CD4-positive, alpha-beta T cell treated with Interleukin-6 for 4 hours (primary cell): ENCODE measurements at regions not wholly inside any gene's neighbourhood (a gene's known extent, or its start where the extent isn't known, plus 50 kb on each side); places are given as distances from the start of the nearest gene placed in this dataset.
"Not testable (repeated sequence)": the region's sequence is repeated elsewhere in the genome, so short reads cannot be mapped to it uniquely, and the experiment has no call there.

Experiments used
- DNase-seq: peaks from one replicate; pipeline ENCODE4 v3.0.0-alpha.2; 2020; ENCODE audit warnings: mixed read lengths

DNA sequence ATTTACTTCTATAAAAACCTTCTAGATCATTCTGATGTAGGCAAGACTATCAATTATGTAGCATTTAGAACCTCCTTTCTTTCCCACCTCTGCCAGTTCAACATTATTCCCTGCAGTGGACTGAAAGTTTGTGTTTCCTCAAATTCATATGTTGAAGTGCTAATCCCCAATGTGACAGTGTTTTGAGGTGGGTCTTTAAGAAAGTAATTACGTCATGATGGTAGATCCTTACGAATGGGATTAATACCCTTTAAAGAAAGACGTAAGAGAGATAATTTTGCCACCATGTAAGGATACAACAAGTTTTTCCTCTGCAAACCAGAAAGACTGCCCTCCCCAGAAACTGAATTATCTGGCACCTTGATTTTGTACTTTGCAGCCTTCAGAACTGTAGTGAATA, 1489.7 kb upstream of the SEL1L start:
- no peak for DNase-seq

DNA sequence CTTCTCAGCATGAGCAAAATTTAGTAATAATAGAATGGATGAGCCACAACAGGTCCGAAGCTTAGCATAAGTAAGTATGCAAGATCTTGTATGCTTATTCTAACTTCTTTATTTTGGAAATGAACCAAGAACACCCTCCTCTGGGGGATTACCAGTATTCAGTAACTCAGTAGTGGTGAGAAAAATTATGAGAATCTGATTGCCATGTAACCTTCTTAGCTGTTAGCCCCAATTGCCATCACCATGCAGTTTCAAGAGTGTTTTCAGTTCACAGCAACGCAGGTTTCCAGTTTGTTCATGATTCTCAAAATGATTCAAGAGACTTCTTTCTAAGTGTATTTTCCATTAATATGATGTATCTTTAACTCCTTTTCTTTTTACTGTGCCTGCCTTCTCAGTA, 1507.6 kb upstream of the SEL1L start:
- DNase-seq = no peak

DNA sequence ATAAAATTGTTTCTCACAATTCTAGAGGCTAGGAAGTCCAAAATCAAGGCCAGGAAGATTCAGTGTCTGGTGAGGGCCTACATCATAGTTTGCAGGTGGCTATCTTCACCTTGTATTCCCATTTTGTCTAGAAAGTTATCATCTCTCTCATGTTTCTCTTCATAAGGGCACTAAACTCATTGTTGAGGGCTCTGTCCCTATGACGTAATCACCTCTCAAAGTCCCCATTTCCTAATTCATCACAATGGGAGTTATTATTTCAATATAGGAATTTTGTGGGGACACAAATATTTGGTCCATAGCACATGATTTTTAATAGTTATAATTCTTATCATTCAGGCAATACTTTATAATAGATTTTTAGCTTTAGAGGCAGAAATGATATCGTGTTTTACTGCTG, 1509.2 kb upstream of the SEL1L start:
- DNase-seq = no peak

DNA sequence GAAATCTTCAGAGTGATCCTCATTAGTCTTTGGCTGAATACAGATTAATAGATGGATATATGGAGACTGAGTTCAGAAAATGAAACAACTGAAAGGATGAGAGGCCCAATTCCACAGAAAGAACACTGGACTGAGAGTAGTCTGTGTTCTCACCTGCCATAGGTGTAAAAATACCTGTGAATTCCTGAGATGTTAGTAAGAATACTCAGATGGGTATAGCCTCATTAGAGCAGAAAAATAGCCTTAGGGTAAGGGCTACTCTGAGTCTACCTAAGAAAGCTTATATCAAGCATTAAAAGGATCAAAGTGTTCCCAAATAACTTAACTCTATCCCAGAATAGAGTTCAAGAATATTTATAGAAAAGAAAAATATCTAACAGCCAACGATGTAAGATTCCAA, 1510.3 kb upstream of the SEL1L start:
- DNase-seq = no peak

DNA sequence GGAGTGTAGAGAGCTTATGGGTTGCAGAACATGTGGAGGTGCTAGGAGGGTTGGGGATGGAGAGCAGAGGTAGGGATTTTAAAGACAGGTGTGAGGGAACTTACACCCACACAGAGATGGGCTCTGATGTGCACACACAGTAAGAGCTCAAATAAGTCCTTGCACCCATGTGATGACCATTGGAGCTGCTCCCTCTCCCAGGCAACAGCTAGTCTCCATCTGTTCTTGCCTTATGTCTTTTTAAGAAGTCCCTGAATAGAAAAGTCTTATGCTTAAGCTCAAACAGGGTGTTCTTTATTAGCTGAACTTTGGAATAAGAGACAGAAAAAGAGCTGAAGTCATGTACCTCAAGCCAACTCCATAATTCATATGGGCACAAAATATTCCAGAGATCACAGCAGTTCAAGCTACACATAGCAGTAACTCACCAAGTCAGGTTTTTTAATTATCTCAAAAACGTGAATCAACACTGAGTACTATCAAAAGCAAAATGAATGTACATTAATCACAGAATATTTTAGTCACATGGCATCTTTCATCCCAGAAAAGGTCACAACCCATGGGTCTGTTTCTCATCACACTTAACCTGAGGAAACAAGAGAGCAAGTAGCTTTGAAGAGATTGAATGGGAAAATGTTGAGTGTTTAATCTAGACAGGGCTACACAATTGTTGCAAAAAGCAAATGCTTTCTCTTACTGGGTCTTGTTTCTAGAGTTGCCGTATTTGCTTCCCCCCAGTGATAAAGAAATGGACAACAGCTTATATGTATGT, 1513.6 kb upstream of the SEL1L start:
- no peak for DNase-seq

DNA sequence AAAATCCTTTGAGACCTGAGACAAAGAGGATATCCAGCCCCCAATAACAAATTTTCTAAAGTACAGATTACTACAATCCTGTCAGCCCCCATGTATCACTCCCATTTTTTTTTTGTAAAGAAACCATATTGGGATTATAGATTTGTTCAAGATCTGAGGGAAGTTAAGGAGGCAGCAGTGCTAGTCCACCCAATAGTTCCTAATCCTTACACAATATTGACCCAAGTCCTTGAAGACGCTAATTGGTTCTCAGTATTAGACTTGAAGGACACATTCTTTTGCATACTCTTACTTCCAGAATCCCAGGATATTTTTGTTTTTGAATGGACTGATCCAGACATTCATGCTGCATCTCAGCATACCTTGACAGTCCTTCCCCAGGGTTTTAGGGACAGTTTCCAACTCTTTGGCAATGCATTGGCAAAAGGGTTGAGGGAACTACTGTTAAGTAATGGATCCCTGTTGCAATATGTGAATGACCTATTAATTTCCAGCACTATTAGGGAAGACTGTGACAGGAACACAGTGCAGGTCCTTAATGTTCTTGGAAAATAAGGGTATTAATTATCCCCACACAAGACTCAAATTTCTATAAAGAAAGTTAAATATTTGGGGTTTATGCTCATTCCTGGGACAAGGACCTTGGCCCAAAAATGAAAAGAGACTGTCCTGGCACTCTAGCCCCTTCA, 1519.5 kb upstream of the SEL1L start:
- no peak for DNase-seq

DNA sequence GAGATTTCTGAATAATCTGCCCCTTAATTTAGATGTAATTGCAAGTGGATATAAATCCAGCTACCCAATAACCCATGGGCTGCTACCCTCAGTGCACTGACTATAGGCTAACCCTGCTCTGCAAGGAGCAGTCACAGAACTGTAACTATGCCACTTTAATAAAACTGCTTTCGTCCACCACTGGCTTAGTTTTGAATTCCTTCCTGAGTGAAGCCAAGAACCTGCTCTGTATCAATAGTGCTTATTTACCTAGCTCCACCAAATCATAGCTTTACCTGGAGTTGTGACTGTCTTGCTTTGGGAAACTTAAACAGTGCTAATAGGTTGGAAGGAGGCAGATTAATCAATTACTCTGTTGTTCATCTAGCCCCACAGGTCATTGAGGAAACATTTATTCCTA, 1524.4 kb upstream of the SEL1L start:
- no peak for DNase-seq

DNA sequence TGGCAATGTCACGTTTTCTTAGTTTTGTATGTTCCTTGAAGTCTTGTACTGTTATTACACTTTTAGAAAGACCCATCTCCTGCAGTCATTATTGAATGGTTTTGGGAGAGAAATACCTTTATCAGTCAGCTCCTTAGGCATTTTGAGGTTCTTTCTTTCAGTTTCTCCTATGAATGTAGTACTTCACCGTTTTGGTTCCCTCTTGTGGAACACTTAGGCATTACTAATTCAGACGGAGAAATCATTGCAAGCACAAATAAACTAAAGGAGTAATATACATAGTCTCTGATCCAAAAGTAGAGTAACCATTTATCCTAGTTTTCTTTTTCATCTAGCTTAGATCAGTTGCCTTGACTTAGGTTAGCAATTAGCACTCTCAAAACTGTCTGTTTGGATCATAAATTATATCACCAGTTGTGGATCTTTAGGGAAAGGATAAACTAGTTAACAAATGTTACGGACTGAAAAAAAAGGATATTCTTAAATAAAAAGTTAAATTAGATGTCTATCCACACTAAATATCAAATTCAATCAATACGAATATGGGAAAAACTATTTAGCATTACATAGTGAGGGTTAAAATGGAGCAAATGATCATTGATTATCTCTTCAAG, 1538.3 kb upstream of the SEL1L start:
- DNase-seq = no peak

DNA sequence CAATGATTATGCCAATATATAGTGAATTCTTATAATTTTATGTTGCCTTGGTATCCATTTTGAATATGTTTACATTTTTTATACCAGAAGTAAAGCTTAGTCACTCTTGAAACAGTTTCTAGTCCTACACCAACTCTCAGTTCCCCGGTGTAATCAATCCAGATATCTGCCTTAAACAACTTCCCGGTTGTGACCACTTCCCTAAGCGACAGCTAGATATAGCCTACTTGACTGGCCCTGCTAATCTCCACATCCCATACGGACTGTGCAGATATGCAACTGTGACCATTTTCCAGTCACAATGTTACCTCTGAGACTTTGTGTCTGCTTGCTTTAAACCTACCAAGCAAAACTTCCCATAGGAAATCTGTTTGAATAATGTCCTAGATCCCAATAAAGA, 1551.5 kb upstream of the SEL1L start:
- no peak for DNase-seq

DNA sequence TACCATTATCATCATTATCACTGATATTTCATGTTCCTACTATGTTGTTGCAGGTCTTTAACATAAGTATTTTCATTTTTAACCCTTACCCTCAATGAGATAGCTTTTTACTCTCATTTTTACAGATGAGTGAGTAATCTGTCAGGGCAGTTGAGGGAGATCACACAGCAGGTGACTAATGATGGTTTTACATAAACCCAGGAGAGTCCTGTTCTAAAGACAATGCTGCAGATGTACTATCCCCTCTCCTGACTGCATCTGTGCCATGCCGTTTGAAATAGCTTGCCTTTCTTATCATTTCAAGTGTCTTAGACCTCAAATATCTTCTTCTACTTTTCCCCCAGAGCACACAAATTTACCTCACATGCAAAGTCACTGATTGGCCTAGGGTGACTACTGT, 1552.1 kb upstream of the SEL1L start:
- DNase-seq = no peak

DNA sequence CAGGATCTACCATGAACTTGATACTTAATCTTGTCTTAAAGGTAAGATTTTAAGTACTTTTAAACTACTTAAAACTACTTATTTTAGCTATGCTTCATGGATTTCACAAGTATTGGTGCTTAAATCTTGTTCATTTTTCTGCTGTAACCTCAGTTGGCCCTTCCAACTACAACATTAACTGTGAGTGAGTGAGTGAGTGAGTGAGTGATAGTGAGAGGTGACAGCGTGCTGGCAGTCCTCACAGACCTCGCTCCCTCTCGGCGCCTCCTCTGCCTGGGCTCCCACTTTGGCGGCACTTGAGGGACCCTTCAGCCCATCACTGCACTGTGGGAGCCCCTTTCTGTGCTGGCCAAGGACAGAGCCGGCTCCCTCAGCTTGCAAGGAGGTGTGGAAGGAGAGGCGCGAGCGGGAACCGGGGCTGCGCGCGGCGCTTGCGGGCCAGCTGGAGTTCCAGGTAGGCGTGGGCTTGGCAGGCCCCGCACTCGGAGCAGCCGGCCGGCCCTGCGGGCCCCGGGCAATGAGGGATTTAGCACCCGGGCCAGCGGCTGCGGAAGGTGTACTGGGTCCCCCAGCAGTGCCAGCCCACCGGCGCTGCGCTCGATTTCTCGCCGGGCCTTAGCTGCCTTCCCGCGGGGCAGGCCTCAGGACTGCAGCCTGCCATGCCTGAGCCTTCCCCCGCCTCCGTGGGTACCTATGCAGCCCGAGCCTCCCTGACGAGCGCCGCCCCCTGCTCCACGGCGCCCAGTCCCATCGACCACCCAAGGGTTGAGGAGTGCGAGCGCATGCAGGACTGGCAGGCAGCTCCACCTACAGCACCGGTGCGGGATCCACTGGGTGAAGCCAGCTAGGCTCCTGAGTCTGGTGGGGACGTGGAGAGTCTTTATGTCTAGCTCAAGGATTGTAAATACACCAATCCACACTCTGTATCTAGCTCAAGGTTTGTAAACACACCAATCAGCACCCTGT, 1558.6 kb upstream of the SEL1L start:
- DNase-seq = not testable (repeated sequence)

DNA sequence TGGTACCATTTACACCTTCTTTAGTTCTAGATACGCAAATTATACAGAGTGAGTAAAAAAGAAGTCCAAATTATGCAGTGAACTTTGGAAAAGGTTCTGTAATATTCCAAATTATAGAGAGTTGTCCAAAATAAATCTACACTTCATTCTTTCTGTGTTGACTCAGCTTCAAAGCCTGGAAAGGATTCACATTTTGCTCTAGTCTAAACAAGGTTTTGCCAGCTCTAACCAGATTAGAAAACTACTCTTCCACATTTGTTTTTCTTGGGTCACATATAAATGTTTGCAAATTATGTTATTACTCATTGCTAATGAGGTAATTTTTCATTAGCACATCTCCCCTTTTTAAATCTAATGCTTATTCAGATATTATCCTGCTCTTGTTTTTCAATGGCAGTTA, 1562.4 kb upstream of the SEL1L start:
- no peak for DNase-seq

DNA sequence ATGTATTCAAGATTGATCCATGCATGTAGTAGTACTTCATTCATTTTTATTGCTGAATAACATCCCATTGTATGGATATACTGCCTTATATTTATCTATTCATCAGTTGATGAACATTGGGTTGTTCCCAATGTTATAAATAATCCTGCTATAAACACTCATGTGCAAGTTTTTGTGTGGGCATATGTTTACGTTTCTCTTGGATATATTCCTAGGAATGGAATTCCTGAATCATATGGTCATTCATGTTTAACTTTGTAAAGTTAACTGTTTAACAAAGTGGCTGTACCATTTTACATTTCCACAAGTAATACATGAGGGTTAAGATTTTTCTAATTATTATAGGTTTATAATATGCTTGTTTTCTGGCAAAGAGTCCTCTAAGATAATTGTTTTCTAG, 1568.2 kb upstream of the SEL1L start:
- no peak for DNase-seq

DNA sequence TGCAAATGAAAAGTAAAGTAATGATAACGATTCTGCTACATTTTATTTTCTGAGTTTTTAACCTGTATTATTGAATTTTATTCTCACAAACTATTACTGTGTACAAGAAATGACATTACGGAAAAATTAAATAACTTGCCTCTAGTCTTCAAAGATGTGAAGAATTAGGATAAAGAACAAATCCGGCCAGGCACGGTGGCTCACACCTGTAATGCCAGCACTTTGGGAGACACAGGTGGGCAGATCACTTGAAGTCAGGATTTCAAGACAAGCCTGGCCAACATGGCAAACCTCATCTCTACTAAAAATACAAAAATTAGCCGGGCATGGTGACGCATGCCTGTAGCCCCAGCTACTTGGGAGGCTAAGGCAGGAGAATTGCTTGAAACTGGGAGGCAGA, 1584.4 kb upstream of the SEL1L start:
- DNase-seq = no peak

DNA sequence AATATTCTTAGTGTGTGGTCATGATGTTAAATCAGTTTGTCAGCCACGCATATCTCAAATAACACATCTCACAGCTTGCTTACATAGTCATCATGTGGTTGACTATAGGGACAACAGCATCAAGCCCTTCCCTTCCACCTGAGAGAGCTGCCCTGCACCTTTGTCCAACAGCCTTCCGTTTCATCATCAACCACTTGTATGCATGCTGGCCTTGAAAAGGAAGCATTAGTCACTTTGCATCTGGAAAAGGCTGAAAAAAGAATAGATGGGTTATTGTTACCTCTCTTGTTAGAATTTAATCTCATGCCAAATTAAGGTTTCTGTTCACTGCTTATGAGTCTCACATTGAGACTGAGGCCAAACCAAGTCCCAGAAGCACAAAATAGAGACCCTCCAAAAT, 1586.5 kb upstream of the SEL1L start:
- no peak for DNase-seq

DNA sequence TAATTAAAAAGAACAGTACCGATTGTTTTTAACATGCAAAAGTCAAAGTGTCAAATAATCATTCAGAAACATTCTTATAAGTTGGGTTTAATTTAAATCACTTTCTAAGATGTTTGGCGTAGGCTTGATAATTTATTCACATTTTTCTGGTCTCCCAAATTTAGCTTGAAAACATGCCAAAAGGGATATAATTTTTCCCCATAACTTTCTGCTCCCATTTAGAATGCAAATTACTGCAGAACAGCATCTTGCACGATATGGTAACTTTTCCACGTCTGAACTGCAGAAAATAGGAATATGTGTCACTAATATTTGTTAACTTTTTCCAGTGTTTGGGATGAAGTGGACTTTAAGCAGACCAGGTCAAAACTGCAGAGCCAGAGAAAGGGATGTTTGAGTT, 1592.4 kb upstream of the SEL1L start:
- no peak for DNase-seq

DNA sequence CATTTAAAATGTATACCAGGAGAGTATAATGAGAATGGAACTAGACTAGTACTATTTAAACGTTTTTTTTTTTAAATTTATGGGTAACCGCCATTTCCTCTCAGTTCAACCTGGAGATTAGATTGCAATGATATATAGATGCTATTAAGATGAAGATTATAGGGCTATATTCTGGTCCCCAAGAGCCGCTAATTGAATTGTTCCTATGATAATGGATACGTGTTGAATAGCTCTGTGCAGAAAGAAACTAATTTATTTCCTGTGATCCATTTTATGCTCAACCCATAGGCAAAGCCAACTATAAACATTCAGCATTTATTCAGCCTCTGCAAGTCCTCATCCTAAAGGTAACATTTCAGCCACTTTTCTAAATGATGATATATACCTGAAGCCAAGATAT, 1595.1 kb upstream of the SEL1L start:
- DNase-seq = no peak

DNA sequence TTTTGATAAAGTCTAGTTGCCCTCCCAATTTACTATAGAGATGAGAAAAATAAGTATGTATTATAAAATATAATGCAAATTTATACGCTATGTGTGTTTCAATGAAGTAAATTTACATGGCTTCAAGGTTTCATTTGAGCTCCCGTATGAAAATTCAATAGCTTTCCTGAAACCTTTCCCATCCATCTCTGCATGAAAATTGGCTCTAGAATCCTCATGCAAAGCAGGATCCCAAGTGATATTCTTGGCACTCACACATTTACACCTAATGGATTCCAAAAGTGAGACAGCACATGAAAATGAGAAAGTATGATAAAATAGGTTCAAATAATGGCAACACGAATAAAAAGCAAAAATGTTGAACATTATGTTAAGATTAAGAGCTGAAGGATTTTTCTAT, 1595.8 kb upstream of the SEL1L start:
- no peak for DNase-seq

DNA sequence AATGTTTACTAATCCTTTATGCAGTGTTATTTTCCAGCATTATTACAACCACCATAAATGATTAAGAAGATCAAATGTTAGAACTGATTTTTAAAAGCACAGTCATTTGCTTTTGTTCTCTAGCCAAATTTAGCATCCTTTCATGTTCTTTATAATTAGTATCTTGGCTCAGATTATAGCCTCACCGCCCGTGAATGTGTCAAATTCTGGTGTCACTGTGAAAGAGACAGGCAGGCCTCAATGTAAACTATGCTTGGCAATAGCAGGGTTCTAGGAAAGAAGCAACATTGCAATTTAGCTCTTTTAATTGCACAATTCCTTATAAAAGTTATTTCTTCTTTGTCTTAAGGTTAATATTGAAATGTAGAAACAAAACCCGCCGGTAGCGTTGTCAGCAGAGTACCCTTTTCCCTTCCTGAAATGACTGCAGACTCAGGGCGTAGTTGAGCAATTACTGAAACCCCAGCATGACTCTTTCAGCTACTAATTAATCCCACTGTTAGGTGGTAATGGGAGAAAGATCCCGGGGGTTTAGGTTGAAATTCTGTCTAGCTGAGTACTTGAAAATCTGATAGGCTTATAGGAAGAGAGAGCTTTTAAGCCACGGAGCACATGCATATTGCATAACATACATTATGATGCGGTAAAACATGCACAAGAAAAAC, 1600.5 kb upstream of the SEL1L start:
- DNase-seq = no peak

DNA sequence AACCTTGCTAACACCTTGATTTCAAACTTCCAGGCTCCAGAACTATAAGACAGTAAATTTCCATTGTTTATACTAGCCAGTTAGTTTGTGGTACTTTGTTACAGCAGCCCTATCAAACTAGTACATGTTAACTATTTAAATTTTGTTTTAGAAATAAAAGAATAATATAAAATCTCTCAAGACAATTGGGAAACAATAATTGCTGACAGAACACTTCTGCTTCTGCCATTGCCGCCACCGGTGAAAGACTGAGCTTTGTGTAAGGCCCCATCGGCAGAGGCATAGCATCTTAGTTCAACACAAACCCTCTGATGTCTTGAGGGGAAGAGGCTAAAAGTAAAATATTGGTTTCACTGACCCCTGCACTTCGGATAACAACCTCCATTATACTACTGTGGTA, 1607.1 kb upstream of the SEL1L start:
- no peak for DNase-seq

DNA sequence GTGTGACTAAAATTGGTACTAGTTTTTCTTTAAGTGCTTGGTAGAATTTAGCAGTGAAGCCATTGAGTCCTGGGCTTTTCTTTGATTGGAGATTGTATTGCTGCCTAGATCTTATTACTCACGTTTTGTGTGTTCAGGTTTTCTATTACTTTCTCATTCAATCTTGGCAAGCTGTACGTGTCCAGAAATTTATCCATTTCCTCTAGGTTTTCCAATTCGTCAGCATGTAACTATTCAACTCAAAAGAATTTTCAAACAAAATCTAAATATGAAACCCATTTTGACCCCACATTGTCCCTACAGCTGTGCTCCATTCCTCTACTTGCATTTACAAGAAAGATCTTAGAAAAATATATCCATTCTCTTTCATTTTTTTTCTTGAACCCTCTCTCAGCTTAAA, 1613.4 kb upstream of the SEL1L start:
- DNase-seq = no peak

DNA sequence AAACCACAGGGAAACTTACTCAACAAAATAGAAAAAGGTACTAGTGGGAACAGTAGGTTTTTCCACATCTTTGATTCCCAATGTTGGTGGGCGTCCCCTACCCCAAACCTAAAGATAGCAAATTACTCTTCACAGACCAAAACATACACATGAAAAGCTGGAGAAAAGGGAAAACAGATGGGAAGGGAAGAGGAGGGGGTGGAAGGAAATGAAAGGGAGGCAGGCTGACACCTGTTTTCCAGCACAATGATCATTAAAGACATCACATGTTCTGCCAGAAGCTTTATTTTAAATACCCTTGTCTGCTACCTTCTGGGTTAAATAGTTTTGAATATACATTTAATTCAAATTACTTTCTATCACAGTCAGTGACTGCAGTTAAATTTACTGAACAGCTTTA, 1617.9 kb upstream of the SEL1L start:
- DNase-seq = no peak

DNA sequence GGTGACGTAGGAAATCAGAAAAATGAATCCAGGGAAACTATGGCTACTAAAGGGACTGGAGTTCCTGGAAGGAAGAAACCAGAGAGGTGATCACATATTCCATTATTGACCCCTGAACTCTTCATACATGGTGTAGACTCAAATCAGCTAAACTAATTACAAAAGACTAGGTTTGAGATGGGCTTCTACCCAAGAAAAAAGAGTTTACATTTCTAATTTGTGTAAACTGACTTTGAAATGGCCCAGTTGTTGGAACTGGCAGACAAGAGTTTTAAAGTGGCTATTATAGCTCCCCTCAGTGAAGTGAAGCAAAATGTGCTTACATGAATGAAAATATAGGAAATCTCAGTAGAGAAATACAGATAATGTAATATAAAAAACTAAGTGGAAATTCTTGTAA, 1619.4 kb upstream of the SEL1L start:
- DNase-seq = no peak
